SK-N-MC (cell line): ENCODE measurements at regions not wholly inside any gene's neighbourhood (a gene's known extent, or its start where the extent isn't known, plus 50 kb on each side); places are given as distances from the start of the nearest gene placed in this dataset.

Experiments used
- EZH2 ChIP-seq: fragments of 200-600 bp; sonication (generic); IDR thresholded peaks from one replicate; pipeline ENCODE4 v1.6.1; 2017; ENCODE audit warnings: antibody characterized with exemption
- FOXP2 ChIP-seq: optimal IDR thresholded peaks from 2 replicates; pipeline ENCODE3; 2011; ENCODE audit warnings: mild to moderate bottlenecking, moderate library complexity; ENCODE audit not compliant: insufficient read depth; ENCODE audit errors: extremely low read length, control extremely low read depth
- POLR2AphosphoS5 ChIP-seq: IDR thresholded peaks from 2 replicates; pipeline ENCODE4 v1.6.1; 2012; ENCODE audit warnings: mild to moderate bottlenecking, low read depth, low read length, borderline replicate concordance

GRCh38 chr2:52465287-52465686 is 1302.3 kb upstream of the CHAC2 start:
- TF ChIP-seq EZH2 (no peak), POLR2AphosphoS5 (no peak), FOXP2 (no peak)
